ENCODE measurements at regions not wholly inside any gene's neighbourhood (a gene's known extent, or its start where the extent isn't known, plus 50 kb on each side); places are given as distances from the start of the nearest gene placed in this dataset.
"Not testable (repeated sequence)": the region's sequence is repeated elsewhere in the genome, so short reads cannot be mapped to it uniquely, and the experiment has no call there.

DNA sequence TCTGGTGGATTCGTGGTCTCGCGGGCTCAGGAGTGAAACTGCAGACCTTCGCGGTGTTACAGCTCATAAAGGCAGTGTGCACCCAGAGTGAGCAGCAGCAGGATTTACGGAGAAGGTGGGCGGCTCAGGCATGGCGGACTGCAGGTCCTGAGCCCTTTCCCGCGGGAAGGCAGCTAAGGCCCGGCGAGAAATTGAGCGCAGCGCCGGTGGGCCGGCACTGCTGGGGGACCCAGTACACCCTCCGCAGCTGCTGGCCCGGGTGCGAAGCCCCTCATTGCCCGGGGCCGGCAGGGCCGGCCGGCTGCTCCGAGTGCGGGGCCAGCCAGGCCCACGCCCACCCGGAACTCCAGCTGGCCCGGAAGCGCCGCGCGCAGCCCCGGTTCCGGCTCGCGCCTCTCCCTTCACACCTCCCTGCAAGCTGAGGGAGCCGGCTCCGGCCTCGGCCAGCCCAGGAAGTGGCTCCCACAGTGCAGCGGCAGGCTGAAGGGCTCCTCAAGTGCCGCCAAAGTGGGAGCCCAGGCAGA lies 1456.2 kb upstream of the GBE1 start:
- not testable (repeated sequence) for H3K4me3 ChIP-seq (ENCODE audit: low read depth, low read length); H3K9me3 ChIP-seq (ENCODE audit: control insufficient read depth, insufficient read depth, low read length); H3K36me3 ChIP-seq (ENCODE audit: control insufficient read depth, insufficient read depth, low read length)

DNA sequence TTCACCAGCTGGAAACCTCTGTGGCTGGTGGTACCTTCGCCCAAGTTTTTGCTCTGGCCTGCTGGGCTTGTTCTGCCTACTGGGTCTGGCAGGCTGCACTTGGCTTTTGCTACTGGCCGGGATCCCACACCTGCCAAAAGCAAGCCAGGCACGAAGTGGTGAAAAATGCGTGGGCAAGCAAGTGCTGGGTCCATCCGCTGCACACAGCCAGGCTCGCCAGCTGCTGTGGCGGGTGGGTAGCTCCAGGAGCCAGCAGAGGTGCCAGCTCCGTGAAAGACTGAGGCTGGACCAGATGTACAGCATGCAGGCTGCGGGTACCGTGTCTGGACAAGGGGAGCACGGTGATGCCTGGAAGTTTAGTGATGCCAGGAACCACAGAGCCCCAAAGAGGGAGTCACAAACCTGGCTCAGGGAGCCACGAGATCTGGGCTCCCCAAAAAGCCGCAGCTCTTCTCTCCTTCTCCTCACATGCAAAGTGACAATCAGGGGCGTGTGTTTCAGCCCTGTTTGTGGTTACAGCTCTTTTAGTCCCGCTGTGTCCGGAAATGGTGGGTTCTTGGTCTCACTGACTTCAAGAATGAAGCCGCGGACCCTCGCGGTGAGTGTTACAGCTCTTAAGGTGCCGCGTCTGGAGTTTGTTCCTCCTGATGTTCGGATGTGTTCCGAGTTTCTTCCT lies 1455.6 kb upstream of the GBE1 start:
- Histone ChIP-seq H3K36me3 (ENCODE audit: control insufficient read depth, insufficient read depth, low read length) (no peaks in the 10 kb centered on the region), H3K27me3 (ENCODE audit: control insufficient read depth, insufficient read depth, low read length) (no peaks in the 10 kb centered on the region), H3K4me1 (ENCODE audit: control insufficient read depth, insufficient read depth, low read length) (no peaks in the 10 kb centered on the region), H3K4me3 (ENCODE audit: low read depth, low read length) (no peak overlapping the region), H3K9me3 (ENCODE audit: control insufficient read depth, insufficient read depth, low read length) (no peaks in the 10 kb centered on the region), H3K9ac (ENCODE audit: low read depth, low read length) (no peak overlapping the region), H3K27ac (ENCODE audit: low read depth, low read length) (no peak overlapping the region)

More for the DNA sequence above, 1456.2 kb upstream of the GBE1 start:
- not testable (repeated sequence) for H3K27me3 ChIP-seq (ENCODE audit: control insufficient read depth, insufficient read depth, low read length); H3K4me1 ChIP-seq (ENCODE audit: control insufficient read depth, insufficient read depth, low read length); H3K9ac ChIP-seq (ENCODE audit: low read depth, low read length); H3K27ac ChIP-seq (ENCODE audit: low read depth, low read length)

DNA sequence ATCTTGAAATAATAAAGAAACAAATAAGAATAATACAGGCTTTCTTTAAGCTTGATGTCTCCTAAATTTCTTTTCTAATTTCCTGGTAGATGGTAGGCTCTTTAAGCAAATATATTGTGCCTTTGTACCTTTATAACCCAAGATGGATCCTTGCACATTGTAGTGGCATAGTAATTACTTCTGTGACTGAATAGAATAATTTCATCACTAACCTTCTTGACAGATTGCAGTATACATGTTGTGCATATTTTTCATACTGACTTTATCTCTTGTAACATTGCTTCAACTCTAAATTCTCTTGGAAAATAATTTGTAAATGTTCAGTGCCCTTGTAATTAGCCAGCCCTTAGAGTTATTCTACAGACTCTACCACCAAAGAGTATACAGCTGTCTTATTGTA lies 1433.8 kb upstream of the GBE1 start:
- Histone ChIP-seq H3K27ac (ENCODE audit: low read depth, low read length) (no peak overlapping the region), H3K9me3 (ENCODE audit: control insufficient read depth, insufficient read depth, low read length) (no peaks in the 10 kb centered on the region), H3K36me3 (ENCODE audit: control insufficient read depth, insufficient read depth, low read length) (no peaks in the 10 kb centered on the region), H3K9ac (ENCODE audit: low read depth, low read length) (no peak overlapping the region), H3K4me3 (ENCODE audit: low read depth, low read length) (no peak overlapping the region), H3K4me1 (ENCODE audit: control insufficient read depth, insufficient read depth, low read length) (peaks cover 9% of the 10 kb centered on the region; the same call in 1 of the 2 replicates), H3K27me3 (ENCODE audit: control insufficient read depth, insufficient read depth, low read length) (no peaks in the 10 kb centered on the region)

DNA sequence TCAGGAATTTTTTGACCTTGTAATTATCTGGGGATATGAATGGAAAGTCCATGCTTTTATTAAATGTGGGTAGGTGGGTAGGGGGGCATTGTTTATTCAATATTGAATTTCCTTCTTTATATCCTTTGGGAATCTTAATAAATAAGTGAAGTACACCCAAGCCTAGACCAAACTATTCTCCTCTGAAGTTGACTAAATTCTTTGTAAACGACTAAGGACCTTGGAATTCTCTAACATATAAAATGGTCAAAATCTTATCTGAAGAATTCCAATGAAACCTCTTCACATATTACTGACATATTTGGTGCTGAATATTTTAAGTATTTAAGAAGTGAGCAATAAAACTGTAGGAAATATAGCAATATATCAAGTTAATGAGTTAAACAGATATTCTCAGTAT lies 1432.1 kb upstream of the GBE1 start:
- no peak overlapping the region for H3K27ac ChIP-seq (ENCODE audit: low read depth, low read length)
- peaks cover 9% of the 10 kb centered on the region; the same call in 1 of the 2 replicates for H3K4me1 ChIP-seq (ENCODE audit: control insufficient read depth, insufficient read depth, low read length)
- no peak overlapping the region for H3K4me3 ChIP-seq (ENCODE audit: low read depth, low read length)
- H3K27me3 ChIP-seq (ENCODE audit: control insufficient read depth, insufficient read depth, low read length): no peaks in the 10 kb centered on the region
- no peak overlapping the region for H3K9ac ChIP-seq (ENCODE audit: low read depth, low read length)
- H3K36me3 ChIP-seq (ENCODE audit: control insufficient read depth, insufficient read depth, low read length): no peaks in the 10 kb centered on the region
- no peaks in the 10 kb centered on the region for H3K9me3 ChIP-seq (ENCODE audit: control insufficient read depth, insufficient read depth, low read length)

DNA sequence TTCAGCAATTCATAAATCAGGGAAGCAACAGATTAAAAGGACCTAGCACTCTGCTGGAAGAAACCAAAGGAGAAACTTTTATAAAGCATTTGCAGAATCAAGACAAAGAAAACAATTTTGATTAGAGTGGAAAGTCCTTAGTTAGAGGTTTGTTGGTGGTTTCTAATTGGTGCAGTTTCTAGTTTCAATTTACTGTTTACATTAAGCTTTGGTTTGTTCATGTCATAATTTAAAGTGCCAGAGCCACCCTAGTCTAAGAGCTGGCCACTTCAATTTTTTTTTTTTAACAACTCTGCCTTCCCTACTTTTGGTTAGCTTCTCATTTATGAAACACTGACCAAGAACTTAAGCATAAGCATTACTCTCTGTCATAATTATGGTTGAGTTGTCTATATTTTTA lies 1428.2 kb upstream of the GBE1 start:
- peaks cover 9% of the 10 kb centered on the region; the same call in 1 of the 2 replicates for H3K4me1 ChIP-seq (ENCODE audit: control insufficient read depth, insufficient read depth, low read length)
- H3K36me3 ChIP-seq (ENCODE audit: control insufficient read depth, insufficient read depth, low read length): no peaks in the 10 kb centered on the region
- H3K9ac ChIP-seq (ENCODE audit: low read depth, low read length): no peak overlapping the region
- H3K4me3 ChIP-seq (ENCODE audit: low read depth, low read length): no peak overlapping the region
- H3K27me3 ChIP-seq (ENCODE audit: control insufficient read depth, insufficient read depth, low read length): no peaks in the 10 kb centered on the region
- H3K27ac ChIP-seq (ENCODE audit: low read depth, low read length): no peak overlapping the region
- no peaks in the 10 kb centered on the region; the same call in 1 of the 2 replicates for H3K9me3 ChIP-seq (ENCODE audit: control insufficient read depth, insufficient read depth, low read length)

DNA sequence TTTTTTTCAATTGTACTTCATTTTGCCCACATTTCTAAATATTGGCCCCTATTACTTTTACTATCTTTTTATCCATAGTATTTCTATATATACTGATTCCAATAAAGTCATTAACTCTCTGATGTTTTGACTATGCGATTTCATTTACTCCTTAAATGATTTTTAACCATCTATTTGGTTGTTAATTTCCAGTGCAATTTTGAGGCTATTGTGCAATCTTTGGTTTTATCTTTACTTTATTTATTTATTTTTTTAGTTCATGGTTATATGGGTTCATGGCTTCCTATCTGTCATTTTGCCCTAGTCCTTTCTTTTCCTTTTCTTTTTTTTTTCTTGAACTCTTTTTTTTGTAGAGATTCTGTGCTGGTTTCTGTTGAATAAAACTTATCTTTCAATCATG lies 1408.0 kb upstream of the GBE1 start:
- Histone ChIP-seq H3K4me3 (ENCODE audit: low read depth, low read length) (no peak overlapping the region), H3K4me1 (ENCODE audit: control insufficient read depth, insufficient read depth, low read length) (no peaks in the 10 kb centered on the region), H3K9ac (ENCODE audit: low read depth, low read length) (no peak overlapping the region), H3K27ac (ENCODE audit: low read depth, low read length) (no peak overlapping the region), H3K36me3 (ENCODE audit: control insufficient read depth, insufficient read depth, low read length) (no peaks in the 10 kb centered on the region), H3K9me3 (ENCODE audit: control insufficient read depth, insufficient read depth, low read length) (no peaks in the 10 kb centered on the region), H3K27me3 (ENCODE audit: control insufficient read depth, insufficient read depth, low read length) (no peaks in the 10 kb centered on the region)

DNA sequence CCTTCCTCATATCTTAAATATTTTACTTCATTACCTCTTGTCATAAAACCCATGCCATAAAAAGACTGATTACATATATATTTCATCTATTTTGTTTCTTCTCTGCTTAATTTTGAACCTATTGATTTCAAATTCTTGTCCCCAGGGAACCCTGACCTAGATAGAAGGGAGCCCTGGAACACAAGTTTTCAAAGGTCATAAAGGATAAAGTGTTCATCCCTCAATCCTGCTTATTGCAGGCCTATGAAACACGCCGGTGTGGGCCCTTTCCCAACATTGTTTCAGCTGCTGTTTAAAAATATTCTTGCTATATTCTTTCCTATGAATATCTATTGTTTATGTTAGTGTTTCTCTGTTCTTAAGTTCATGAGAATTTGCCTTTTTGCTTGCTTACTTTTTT lies 1389.5 kb upstream of the GBE1 start:
- Histone ChIP-seq H3K36me3 (ENCODE audit: control insufficient read depth, insufficient read depth, low read length) (no peaks in the 10 kb centered on the region), H3K4me1 (ENCODE audit: control insufficient read depth, insufficient read depth, low read length) (no peaks in the 10 kb centered on the region), H3K4me3 (ENCODE audit: low read depth, low read length) (no peak overlapping the region), H3K27ac (ENCODE audit: low read depth, low read length) (no peak overlapping the region), H3K9me3 (ENCODE audit: control insufficient read depth, insufficient read depth, low read length) (no peaks in the 10 kb centered on the region), H3K27me3 (ENCODE audit: control insufficient read depth, insufficient read depth, low read length) (no peaks in the 10 kb centered on the region), H3K9ac (ENCODE audit: low read depth, low read length) (no peak overlapping the region)

DNA sequence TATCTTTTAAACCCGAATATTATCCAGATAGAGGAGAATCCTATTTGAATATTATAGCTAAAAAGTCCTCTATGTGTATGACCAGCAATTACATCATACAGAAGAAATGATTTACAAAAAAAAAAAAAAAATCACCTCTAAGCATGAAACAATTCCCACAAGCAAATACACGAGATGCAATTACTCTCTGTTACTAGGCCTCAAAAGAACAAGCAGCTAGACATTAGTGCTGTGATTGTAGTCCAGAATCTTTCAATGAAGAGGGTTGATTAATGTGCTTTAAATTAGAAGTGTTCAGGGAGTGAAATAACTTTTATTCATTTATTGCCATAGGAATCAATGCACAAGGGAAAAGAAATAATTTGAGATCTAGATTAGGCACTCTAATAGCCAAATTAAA lies 1379.5 kb upstream of the GBE1 start:
- no peak overlapping the region for H3K4me3 ChIP-seq (ENCODE audit: low read depth, low read length)

DNA sequence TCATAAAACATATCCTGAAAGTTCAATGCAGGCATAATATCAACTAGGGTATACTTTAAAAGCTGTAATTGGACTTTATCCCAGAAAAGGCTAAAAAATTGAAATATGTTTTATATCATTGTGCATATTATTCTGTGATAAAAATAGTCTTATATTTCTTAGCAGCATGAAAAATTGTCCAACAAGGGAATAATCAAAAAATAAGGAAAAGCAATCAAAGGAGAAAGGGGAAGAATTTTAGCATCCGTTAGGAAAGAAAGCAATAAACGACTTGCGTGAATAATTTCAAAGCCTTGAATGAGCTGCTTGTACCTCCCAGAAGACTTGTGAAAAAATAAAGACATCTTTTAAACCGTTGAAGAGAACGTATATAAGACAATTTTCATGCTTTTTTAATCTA lies 1369.8 kb upstream of the GBE1 start:
- H3K4me1 ChIP-seq (ENCODE audit: control insufficient read depth, insufficient read depth, low read length): no peaks in the 10 kb centered on the region
- no peak overlapping the region for H3K27ac ChIP-seq (ENCODE audit: low read depth, low read length)
- no peaks in the 10 kb centered on the region for H3K9me3 ChIP-seq (ENCODE audit: control insufficient read depth, insufficient read depth, low read length)
- no peaks in the 10 kb centered on the region for H3K27me3 ChIP-seq (ENCODE audit: control insufficient read depth, insufficient read depth, low read length)
- H3K9ac ChIP-seq (ENCODE audit: low read depth, low read length): no peak overlapping the region
- no peak overlapping the region for H3K4me3 ChIP-seq (ENCODE audit: low read depth, low read length)
- no peaks in the 10 kb centered on the region for H3K36me3 ChIP-seq (ENCODE audit: control insufficient read depth, insufficient read depth, low read length)

More for the DNA sequence above, 1379.5 kb upstream of the GBE1 start:
- Histone ChIP-seq H3K4me1 (ENCODE audit: control insufficient read depth, insufficient read depth, low read length) (no peaks in the 10 kb centered on the region), H3K27me3 (ENCODE audit: control insufficient read depth, insufficient read depth, low read length) (no peaks in the 10 kb centered on the region), H3K9me3 (ENCODE audit: control insufficient read depth, insufficient read depth, low read length) (no peaks in the 10 kb centered on the region), H3K27ac (ENCODE audit: low read depth, low read length) (no peak overlapping the region), H3K36me3 (ENCODE audit: control insufficient read depth, insufficient read depth, low read length) (no peaks in the 10 kb centered on the region), H3K9ac (ENCODE audit: low read depth, low read length) (no peak overlapping the region)

DNA sequence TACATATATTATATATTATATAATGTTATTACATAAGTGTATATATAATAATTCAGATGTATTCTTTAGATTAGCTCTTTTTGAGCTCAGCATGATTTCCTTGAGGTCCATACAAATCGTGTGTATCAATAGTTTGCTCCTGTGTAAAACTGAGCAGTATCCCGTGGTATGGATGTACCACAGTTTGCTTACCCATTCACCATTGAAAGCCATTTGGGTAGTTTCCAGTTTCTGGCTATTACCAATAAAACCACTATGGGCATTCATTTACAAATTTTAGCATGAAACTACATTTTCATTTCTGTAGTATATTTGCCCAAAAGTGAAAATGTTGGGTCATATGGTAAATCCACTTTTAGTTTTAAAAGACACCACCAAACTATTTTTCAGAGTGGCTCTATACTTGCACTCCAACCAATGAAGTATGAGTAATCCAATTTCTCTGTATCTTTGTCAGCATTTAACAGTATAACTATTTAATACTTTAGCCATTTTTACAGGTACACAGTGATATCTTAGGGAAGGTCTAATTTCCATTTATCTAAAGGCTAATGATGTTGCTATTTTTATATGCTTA lies 1361.4 kb upstream of the GBE1 start:
- Histone ChIP-seq H3K9me3 (ENCODE audit: control insufficient read depth, insufficient read depth, low read length) (no peaks in the 10 kb centered on the region), H3K4me3 (ENCODE audit: low read depth, low read length) (no peak overlapping the region), H3K36me3 (ENCODE audit: control insufficient read depth, insufficient read depth, low read length) (no peaks in the 10 kb centered on the region), H3K27me3 (ENCODE audit: control insufficient read depth, insufficient read depth, low read length) (no peaks in the 10 kb centered on the region), H3K4me1 (ENCODE audit: control insufficient read depth, insufficient read depth, low read length) (no peaks in the 10 kb centered on the region), H3K27ac (ENCODE audit: low read depth, low read length) (no peak overlapping the region), H3K9ac (ENCODE audit: low read depth, low read length) (no peak overlapping the region)

DNA sequence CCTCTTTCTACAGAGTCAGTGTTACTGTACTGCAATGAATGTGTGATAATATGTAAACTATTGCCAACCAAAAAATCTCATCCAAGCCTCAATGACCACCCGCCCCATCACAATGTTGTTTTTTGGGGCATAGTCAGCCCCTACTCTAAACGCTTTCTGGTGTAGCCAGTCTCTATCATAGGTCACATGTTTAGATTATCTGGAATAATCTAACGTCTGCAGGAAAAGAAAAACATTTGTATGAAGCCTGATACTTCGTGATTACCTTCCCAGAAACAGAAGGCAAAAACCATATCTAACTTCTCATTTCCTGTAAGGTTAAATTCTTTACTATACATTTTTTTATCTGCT lies 1331.8 kb upstream of the GBE1 start:
- H3K9me3 ChIP-seq (ENCODE audit: control insufficient read depth, insufficient read depth, low read length): no peaks in the 10 kb centered on the region
- H3K36me3 ChIP-seq (ENCODE audit: control insufficient read depth, insufficient read depth, low read length): no peaks in the 10 kb centered on the region
- no peaks in the 10 kb centered on the region for H3K27me3 ChIP-seq (ENCODE audit: control insufficient read depth, insufficient read depth, low read length)
- no peak overlapping the region for H3K27ac ChIP-seq (ENCODE audit: low read depth, low read length)
- H3K9ac ChIP-seq (ENCODE audit: low read depth, low read length): no peak overlapping the region
- H3K4me3 ChIP-seq (ENCODE audit: low read depth, low read length): no peak overlapping the region
- H3K4me1 ChIP-seq (ENCODE audit: control insufficient read depth, insufficient read depth, low read length): no peaks in the 10 kb centered on the region
